SH-SY5Y (cell line): ENCODE measurements at regions not wholly inside any gene's neighbourhood (a gene's known extent, or its start where the extent isn't known, plus 50 kb on each side); places are given as distances from the start of the nearest gene placed in this dataset.

ENCODE experiments used
- GATA2 ChIP-seq: IDR thresholded peaks from 2 replicates; pipeline ENCODE4 v1.6.1; 2011; ENCODE audit warnings: mild to moderate bottlenecking, low read depth, low read length
- GATA3 ChIP-seq: IDR thresholded peaks from 2 replicates; pipeline ENCODE4 v1.6.1; 2011; ENCODE audit warnings: low read depth, mild to moderate bottlenecking, low read length, moderate library complexity

DNA sequence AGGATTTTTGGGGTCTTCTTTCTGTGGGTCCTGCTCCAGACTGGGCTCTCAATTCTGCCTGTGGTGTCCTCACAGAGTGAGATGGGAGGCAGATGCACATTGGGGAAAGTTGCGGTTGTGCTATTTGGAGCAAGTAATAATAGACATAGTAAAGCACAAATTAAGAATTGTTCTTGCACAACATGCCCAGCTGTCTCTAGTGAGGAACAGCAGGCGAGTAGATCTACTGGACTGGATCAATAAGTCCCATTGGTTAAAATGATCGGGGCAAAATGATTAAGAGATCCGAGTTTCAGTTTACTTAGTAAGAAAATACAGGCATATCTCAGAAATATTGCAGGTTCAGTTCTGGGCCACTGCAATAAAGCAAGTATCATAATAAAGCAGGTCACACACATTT, 448.3 kb upstream of the PROX1 start:
- no peak for TF ChIP-seq GATA2
- TF ChIP-seq GATA3, result no peak
